ENCODE measurements at regions not wholly inside any gene's neighbourhood (a gene's known extent, or its start where the extent isn't known, plus 50 kb on each side); places are given as distances from the start of the nearest gene placed in this dataset.

GRCh38 chr10:76621886-76622620 lies 1015.6 kb downstream of the KCNMA1 start:
- TF ChIP-seq CTCF (conservative IDR thresholded peaks at IDR 0.05; ENCODE audit: low read length): no peak
- no peak for TF ChIP-seq EZH2phosphoT487 (IDR thresholded peaks at IDR 0.05; ENCODE audit: borderline replicate concordance)

All from Loucy (cell line).